ENCODE measurements at regions not wholly inside any gene's neighbourhood (a gene's known extent, or its start where the extent isn't known, plus 50 kb on each side); places are given as distances from the start of the nearest gene placed in this dataset.
"Not testable (repeated sequence)": the region's sequence is repeated elsewhere in the genome, so short reads cannot be mapped to it uniquely, and the experiment has no call there.

GRCh38 chr3:88785841-88786240 is 321.6 kb upstream of the EPHA3 start:
- no peak for DNase-seq (ENCODE audit: low read depth in 3 of 3)

- no peak for DNase-seq (ENCODE audit: low read depth in 3 of 3)
Measured at GRCh38 chr3:88795503-88795902, 311.9 kb upstream of the EPHA3 start.

GRCh38 chr3:88807491-88808105 is 299.8 kb upstream of the EPHA3 start:
- DNase-seq (ENCODE audit: low read depth in 3 of 3), result no peak

- no peak for DNase-seq (ENCODE audit: low read depth in 3 of 3)
Measured at GRCh38 chr3:88809993-88810392, 297.4 kb upstream of the EPHA3 start.

GRCh38 chr3:88810455-88810854 is 297.0 kb upstream of the EPHA3 start:
- DNase-seq (ENCODE audit: low read depth in 3 of 3), result no peak

GRCh38 chr3:88811096-88811495 is 296.3 kb upstream of the EPHA3 start:
- no peak for DNase-seq (ENCODE audit: low read depth in 3 of 3)

GRCh38 chr3:88812576-88812975 is 294.8 kb upstream of the EPHA3 start:
- DNase-seq (ENCODE audit: low read depth in 3 of 3), result no peak

- DNase-seq (ENCODE audit: low read depth in 3 of 3), result no peak
Measured at GRCh38 chr3:88816445-88816844, 291.0 kb upstream of the EPHA3 start.

- DNase-seq (ENCODE audit: low read depth in 3 of 3), result no peak
Measured at GRCh38 chr3:88824666-88825564, 282.5 kb upstream of the EPHA3 start.

- no peak for DNase-seq (ENCODE audit: low read depth in 3 of 3)
Measured at GRCh38 chr3:88828466-88828865, 279.0 kb upstream of the EPHA3 start.

GRCh38 chr3:88852606-88853005 is 254.8 kb upstream of the EPHA3 start:
- no peak for DNase-seq (ENCODE audit: low read depth in 3 of 3)

GRCh38 chr3:88863196-88863595 is 244.2 kb upstream of the EPHA3 start:
- DNase-seq (ENCODE audit: low read depth in 3 of 3), result no peak

GRCh38 chr3:88876724-88877123 is 230.7 kb upstream of the EPHA3 start:
- DNase-seq (ENCODE audit: low read depth in 3 of 3), result no peak

- DNase-seq (ENCODE audit: low read depth in 3 of 3), result no peak
Measured at GRCh38 chr3:88879905-88880304, 227.5 kb upstream of the EPHA3 start.

GRCh38 chr3:88882121-88882520 is 225.3 kb upstream of the EPHA3 start:
- no peak for DNase-seq (ENCODE audit: low read depth in 3 of 3)

GRCh38 chr3:88886624-88887023 is 220.8 kb upstream of the EPHA3 start:
- not testable (repeated sequence) for DNase-seq (ENCODE audit: low read depth in 3 of 3)

GRCh38 chr3:88896026-88896425 is 211.4 kb upstream of the EPHA3 start:
- DNase-seq (ENCODE audit: low read depth in 3 of 3), result no peak

GRCh38 chr3:88912294-88912877 is 195.0 kb upstream of the EPHA3 start:
- no peak for DNase-seq (ENCODE audit: low read depth in 3 of 3)

GRCh38 chr3:88918841-88919240 is 188.6 kb upstream of the EPHA3 start:
- no peak for DNase-seq (ENCODE audit: low read depth in 3 of 3)

GRCh38 chr3:88921986-88922385 is 185.4 kb upstream of the EPHA3 start:
- no peak for DNase-seq (ENCODE audit: low read depth in 3 of 3)

- DNase-seq (ENCODE audit: low read depth in 3 of 3), result no peak
Measured at GRCh38 chr3:88926221-88926620, 181.2 kb upstream of the EPHA3 start.

- no peak for DNase-seq (ENCODE audit: low read depth in 3 of 3)
Measured at GRCh38 chr3:88930611-88931010, 176.8 kb upstream of the EPHA3 start.

- no peak for DNase-seq (ENCODE audit: low read depth in 3 of 3)
Measured at GRCh38 chr3:88936831-88937230, 170.6 kb upstream of the EPHA3 start.
